GM19455 (cell line): ENCODE measurements at regions not wholly inside any gene's neighbourhood (a gene's known extent, or its start where the extent isn't known, plus 50 kb on each side); places are given as distances from the start of the nearest gene placed in this dataset.
"Not testable (repeated sequence)": the region's sequence is repeated elsewhere in the genome, so short reads cannot be mapped to it uniquely, and the experiment has no call there.

Experiments
- ATAC-seq: cut with Tn5 transposase; IDR thresholded peaks from one replicate; pipeline ENCODE4 v1.9.1; 2021; ENCODE audit not compliant: unreplicated experiment

GRCh38 chr6:126202707-126203106 lies 137.2 kb upstream of the CENPW start:
- ATAC-seq = no peak

GRCh38 chr6:126204126-126204525 lies 135.8 kb upstream of the CENPW start:
- ATAC-seq = no peak

DNA sequence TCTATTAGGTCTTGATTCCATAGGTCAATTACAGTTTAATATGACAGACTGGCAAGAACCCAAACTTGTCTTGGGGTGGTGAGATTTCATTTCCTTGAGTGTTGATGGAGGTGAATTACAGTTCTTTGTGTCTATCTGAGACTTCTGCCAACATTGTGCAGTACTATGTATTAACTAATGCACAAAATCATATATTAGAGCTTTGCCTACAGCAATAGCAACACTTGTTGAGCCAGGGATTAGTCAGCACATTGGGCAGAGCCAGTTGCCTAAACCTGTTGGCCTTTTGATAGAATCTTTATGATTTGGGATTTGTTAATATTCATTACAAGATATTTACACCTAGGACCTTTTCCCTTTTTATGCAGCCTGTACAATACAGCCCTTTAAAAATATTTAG lies 135.3 kb upstream of the CENPW start:
- no peak for ATAC-seq

GRCh38 chr6:126206504-126207246 lies 133.2 kb upstream of the CENPW start:
- ATAC-seq = no peak

GRCh38 chr6:126210398-126211075 lies 129.4 kb upstream of the CENPW start:
- ATAC-seq = no peak

GRCh38 chr6:126217497-126217896 lies 122.4 kb upstream of the CENPW start:
- no peak for ATAC-seq

- not testable (repeated sequence) for ATAC-seq
Observed at GRCh38 chr6:126220901-126221300, 119.0 kb upstream of the CENPW start.

GRCh38 chr6:126227833-126228702 lies 111.8 kb upstream of the CENPW start:
- ATAC-seq = no peak

- ATAC-seq = no peak
Observed at GRCh38 chr6:126232671-126233070, 107.2 kb upstream of the CENPW start.

DNA sequence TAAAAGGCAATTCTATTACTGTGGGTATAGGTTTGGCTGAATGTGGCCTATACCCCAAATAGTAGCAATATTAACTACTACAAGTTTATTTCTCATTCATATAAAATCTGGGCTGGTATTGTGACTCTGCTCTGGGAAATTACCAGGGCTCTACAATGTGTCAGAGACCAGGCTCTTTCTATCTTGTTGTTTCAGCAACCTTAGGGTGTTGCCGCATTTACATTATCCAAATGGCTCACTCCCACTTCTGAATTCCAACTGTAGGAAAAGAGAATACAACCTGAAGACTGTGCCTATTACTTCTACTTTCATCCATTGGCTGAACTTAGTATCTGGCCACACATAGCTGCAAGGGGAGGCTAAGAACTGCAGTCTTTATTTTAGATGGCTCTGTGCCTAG lies 106.7 kb upstream of the CENPW start:
- ATAC-seq = no peak

- no peak for ATAC-seq
Observed at GRCh38 chr6:126235363-126235762, 104.6 kb upstream of the CENPW start.

DNA sequence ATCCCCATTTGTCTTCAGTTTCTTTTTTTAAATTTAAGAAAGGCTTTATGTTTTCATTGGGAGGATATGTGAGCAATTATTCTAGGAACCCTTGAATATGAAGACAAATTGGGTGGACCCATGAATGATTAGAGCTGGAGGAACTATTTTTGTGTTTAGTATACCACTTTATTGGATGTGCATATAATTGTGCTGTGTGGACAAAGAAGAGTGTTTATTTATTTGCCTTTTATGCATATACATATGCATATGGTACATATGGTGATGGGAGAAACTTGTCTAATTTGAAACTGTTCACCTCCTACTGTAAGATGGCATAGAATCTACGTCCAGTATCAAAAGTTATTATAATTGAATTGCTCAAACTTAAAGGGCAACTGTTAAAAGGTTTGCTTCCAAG lies 94.8 kb upstream of the CENPW start:
- no peak for ATAC-seq

DNA sequence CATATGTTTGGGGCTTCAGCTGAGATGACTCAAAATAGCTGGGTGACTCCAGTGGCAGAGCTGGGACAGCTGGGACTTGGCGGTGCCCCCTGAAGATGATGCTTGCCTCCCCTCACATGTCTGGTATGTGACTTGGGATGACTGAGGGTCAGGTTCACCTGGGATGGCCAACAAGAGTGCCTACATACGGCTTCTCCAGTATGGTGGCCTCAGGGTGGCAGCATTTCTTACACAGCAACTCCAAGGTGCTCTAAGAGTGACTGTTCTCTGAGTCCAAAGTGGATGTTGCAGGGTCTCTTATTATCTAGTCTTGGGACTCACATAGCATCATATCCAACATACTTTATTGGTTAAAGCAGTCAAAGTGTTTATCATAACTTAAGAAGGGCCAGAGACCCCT lies 87.8 kb upstream of the CENPW start:
- ATAC-seq = no peak

DNA sequence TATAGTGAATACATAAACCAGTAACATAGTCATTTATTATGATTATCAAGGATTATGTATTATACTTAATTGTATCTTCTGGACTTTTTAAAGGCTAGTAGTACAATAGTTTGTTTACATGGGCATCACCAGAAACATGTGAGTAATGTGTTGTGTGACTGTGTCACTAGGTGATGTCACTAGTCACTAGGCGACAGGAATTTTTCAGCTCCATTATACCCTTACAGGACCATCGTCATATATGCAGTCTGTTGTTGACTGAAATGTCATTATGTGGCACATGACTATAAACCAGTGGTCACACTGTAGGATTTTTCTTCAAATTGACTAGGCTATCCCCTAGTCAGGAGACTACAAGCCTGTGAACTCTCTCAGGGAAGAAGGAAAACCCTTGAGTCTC lies 86.5 kb upstream of the CENPW start:
- ATAC-seq = no peak

- no peak for ATAC-seq
Observed at GRCh38 chr6:126258150-126258549, 81.8 kb upstream of the CENPW start.

DNA sequence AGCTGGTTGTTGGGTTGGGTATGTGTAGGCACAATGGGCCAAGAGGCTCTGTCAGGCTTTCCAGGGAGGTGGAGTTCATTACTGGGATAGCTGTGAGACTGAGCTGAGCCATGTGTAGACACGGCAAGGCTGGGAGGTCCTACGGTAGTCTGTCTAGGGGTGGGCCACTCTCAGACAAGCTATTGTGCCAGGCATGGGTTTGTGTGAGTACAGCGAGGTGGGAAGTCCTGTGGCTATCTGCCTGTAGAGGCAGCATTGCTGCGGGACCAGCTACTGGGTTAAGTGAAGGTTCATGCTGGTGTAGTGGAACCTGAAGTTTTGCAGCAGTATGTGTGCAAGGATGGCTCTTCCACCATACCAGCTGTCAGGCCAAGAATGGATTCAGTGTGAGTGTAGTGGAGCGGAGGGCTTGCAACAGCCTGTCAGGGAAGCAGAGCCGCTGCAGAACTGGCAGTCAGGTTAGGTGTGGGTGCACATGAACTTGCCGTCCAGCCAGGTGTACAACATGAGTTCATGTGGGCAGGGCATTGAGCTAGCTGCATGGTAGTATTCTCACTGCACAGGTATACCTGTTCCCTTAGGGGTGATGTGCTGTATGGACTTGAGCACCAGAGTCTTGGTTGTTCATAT lies 78.0 kb upstream of the CENPW start:
- ATAC-seq = no peak

- no peak for ATAC-seq
Observed at GRCh38 chr6:126264265-126264664, 75.7 kb upstream of the CENPW start.

DNA sequence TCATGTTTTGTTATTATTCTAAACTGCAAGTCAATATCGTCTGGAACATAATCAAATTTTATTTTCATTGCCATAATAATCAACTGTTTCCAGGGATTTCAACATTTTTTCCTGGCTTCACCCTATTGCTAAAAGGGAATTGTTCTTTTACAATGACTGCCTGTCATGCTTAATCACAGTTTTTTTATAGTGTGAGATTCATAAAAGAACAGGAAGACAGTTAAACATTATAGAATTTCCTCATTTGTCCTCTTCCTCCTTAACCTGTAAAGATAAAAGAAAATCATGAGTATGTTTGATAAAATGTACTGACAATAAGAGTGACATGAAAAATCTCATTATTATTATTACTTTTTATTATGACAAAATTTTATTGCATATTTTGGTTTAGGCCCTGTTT lies 73.3 kb upstream of the CENPW start:
- ATAC-seq = no peak

- ATAC-seq = no peak
Observed at GRCh38 chr6:126267626-126268025, 72.3 kb upstream of the CENPW start.

DNA sequence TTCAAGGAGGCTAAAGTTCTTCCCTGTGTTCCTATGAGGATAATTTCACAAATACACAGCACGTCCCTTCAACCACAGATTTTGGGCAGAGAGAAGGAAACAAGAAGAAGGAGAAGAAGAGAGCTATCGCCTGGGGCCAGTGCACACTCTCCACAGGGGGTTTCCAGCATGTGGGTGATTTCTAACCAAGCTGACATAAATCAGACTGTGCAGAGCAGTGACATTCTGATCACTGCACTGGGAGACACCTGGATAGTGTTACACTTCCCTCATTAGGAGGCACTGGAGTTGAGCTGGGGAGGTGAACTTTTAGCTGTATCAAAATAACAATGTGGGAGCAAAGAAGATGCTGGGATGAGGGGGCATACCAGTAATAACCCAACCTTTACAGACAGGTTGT lies 71.8 kb upstream of the CENPW start:
- ATAC-seq = peak; percentile 56

DNA sequence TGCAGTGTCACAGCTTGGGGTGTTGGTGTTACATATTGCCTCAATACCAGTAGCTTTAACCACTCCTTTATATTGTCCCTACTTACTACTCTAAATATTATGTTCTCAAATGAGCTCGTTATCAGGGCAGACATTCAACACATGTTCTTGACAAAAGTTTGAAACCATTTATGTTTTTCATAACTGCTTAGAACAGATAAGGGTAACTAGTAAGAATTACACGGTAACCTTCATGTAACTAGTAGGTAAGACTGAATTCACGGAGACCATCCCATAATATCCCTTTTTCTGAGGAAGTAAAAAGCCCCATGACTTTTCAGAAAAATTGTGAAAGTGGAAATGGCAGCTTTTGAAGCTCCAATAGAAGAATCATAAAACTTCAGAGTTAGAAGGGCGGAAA lies 59.6 kb upstream of the CENPW start:
- no peak for ATAC-seq
